Mesenchymal stem cell (in vitro differentiated cells and primary cell): ENCODE measurements at regions not wholly inside any gene's neighbourhood (a gene's known extent, or its start where the extent isn't known, plus 50 kb on each side); places are given as distances from the start of the nearest gene placed in this dataset.

Source experiments
- DNase-seq: peaks from one replicate; pipeline ENCODE4 v3.0.0-alpha.2; 2013
- H2AFZ ChIP-seq: one replicate; pipeline ENCODE4 v1.6.1; 2013; ENCODE audit warnings: low read depth, mild to moderate bottlenecking, control low read depth, inconsistent platforms, low read length, moderate library complexity
- H2AK5ac ChIP-seq: 2 replicates; pipeline ENCODE4 v1.6.1; 2013; ENCODE audit warnings: low read length, moderate library complexity, mild to moderate bottlenecking, inconsistent platforms; ENCODE audit not compliant: severe bottlenecking
- H2BK120ac ChIP-seq: one replicate; pipeline ENCODE4 v1.6.1; 2013; ENCODE audit warnings: low read depth, mild to moderate bottlenecking, inconsistent platforms, low read length, moderate library complexity
- H2BK12ac ChIP-seq, 2 experiments: one replicate each; pipeline ENCODE4 v1.6.1; 2013; ENCODE audit warnings: inconsistent platforms in 2 of 2, low read length in 2 of 2, mild to moderate bottlenecking in 2 of 2, moderate library complexity in 2 of 2, control low read depth in 1 of 2
- H2BK15ac ChIP-seq: one replicate; pipeline ENCODE4 v1.6.1; 2013; ENCODE audit warnings: mild to moderate bottlenecking, low read depth, inconsistent platforms; ENCODE audit not compliant: poor library complexity, severe bottlenecking
- H2BK5ac ChIP-seq: 2 replicates; pipeline ENCODE4 v1.6.1; 2013; ENCODE audit warnings: low read depth, mild to moderate bottlenecking, low read length, control low read depth, inconsistent platforms; ENCODE audit not compliant: poor library complexity, severe bottlenecking
- H3K14ac ChIP-seq, 2 experiments: one replicate each; pipeline ENCODE4 v1.6.1; 2013; ENCODE audit warnings: inconsistent platforms in 2 of 2, low read length in 2 of 2, control low read depth in 1 of 2, mild to moderate bottlenecking in 1 of 2, moderate library complexity in 1 of 2
- H3K18ac ChIP-seq, 2 experiments: one replicate each; pipeline ENCODE4 v1.6.1; 2013; ENCODE audit warnings: inconsistent platforms in 2 of 2, low read length in 2 of 2, control low read depth in 1 of 2, low read depth in 1 of 2, mild to moderate bottlenecking in 1 of 2
- H3K23ac ChIP-seq, 2 experiments: one replicate each; pipeline ENCODE4 v1.6.1; 2013; ENCODE audit warnings: inconsistent platforms in 2 of 2, low read length in 2 of 2, mild to moderate bottlenecking in 2 of 2, moderate library complexity in 2 of 2, control low read depth in 1 of 2
- H3K27ac ChIP-seq: 2 replicates; pipeline ENCODE4 v1.5.1; 2013; ENCODE audit warnings: mild to moderate bottlenecking, moderate library complexity, low read length, control low read depth, inconsistent platforms; ENCODE audit not compliant: poor library complexity, severe bottlenecking
- H3K27me3 ChIP-seq, 2 experiments: 2 replicates each; pipeline versions ENCODE4 v1.6.1 to v1.7.0; 2013; ENCODE audit warnings: low read length in 2 of 2, mild to moderate bottlenecking in 2 of 2, moderate library complexity in 2 of 2, control low read depth in 1 of 2, inconsistent platforms in 1 of 2; ENCODE audit not compliant: control insufficient read depth in 1 of 2, insufficient read depth in 1 of 2
- H3K36me3 ChIP-seq, 2 experiments: 2 replicates each; pipeline versions ENCODE4 v1.6.1 to v1.7.0; 2013; ENCODE audit warnings: low read length in 2 of 2, control low read depth in 1 of 2, inconsistent platforms in 1 of 2, low read depth in 1 of 2, mild to moderate bottlenecking in 1 of 2; ENCODE audit not compliant: insufficient read depth in 2 of 2, control insufficient read depth in 1 of 2
- H3K4ac ChIP-seq, 2 experiments: one replicate each; pipeline ENCODE4 v1.6.1; 2013; ENCODE audit warnings: inconsistent platforms in 2 of 2, low read length in 2 of 2, mild to moderate bottlenecking in 2 of 2, moderate library complexity in 2 of 2, control low read depth in 1 of 2, low read depth in 1 of 2
- H3K4me1 ChIP-seq: 2 replicates; pipeline ENCODE4 v1.6.1; 2013; ENCODE audit warnings: low read depth, low read length, control low read depth; ENCODE audit not compliant: control insufficient read depth, insufficient read depth
- H3K4me2 ChIP-seq: 2 replicates; pipeline ENCODE4 v1.6.1; 2013; ENCODE audit warnings: low read length, mild to moderate bottlenecking, inconsistent platforms; ENCODE audit not compliant: poor library complexity, severe bottlenecking
- H3K4me3 ChIP-seq, 2 experiments: 2 replicates each; pipeline versions ENCODE4 v1.5.1 to v1.7.0; 2013; ENCODE audit warnings: low read length in 2 of 2, mild to moderate bottlenecking in 2 of 2, control low read depth in 1 of 2, low read depth in 1 of 2; ENCODE audit not compliant: insufficient read depth in 1 of 2
- H3K79me1 ChIP-seq: replicated peaks from 2 replicates; pipeline ENCODE4 v1.6.1; 2013; ENCODE audit warnings: mild to moderate bottlenecking, control low read depth, low read length, inconsistent platforms; ENCODE audit not compliant: poor library complexity, severe bottlenecking
- H3K9ac ChIP-seq: 2 replicates; pipeline ENCODE4 v1.7.0; 2013; ENCODE audit warnings: mild to moderate bottlenecking, low read length, moderate library complexity
- H3K9me3 ChIP-seq: 2 replicates; pipeline ENCODE4 v1.7.0; 2013; ENCODE audit warnings: mild to moderate bottlenecking, low read length; ENCODE audit not compliant: control insufficient read depth
- H4K8ac ChIP-seq: one replicate; pipeline ENCODE4 v1.6.1; 2013; ENCODE audit warnings: inconsistent platforms, mild to moderate bottlenecking, low read length, moderate library complexity
- H4K91ac ChIP-seq: one replicate; pipeline ENCODE4 v1.6.1; 2013; ENCODE audit warnings: mild to moderate bottlenecking, low read length, inconsistent platforms
- WGBS: methylation state at CpG from one replicate; pipeline ENCODE4 v1.1.7; 2013; ENCODE audit warnings: mixed read lengths; 5-methylcytosine and 5-hydroxymethylcytosine counted together

DNA sequence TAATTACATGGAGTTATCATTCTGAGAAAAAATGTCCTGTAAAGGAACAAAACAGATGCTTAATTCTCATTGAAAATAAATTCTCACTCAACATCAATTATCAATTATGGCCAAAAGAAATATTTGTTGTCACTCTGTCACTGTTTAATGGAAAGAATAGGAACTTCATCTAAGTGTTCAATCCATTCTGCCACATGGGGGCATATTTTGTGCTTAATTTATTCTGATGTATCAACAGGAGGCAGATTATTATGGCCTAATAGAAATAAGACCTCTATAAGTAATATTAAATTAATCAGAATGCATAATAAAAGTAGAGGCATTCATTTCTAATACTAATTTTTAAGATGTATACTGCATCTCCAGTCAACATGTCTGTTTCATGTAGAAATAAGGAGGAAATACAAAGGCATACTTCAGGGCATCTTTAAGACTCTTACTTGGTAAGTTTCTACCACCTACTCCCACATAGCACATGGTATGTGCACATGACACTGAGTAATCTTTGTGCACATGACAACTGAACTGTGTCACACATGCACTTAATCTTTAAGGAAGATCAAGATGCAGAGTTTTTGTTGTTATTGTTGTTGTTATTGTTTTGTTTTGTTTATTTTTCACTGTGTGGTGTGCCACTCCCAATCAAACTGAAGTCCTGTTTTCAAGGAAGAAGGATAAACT, 420.4 kb upstream of the SEMA3A start:
- no peaks in the 10 kb centered on the region for H3K9me3 ChIP-seq
- H3K23ac ChIP-seq: no peak overlapping the region
- no peak overlapping the region for H2AFZ ChIP-seq
- no peak overlapping the region for H3K9ac ChIP-seq
- H2BK15ac ChIP-seq: no peak overlapping the region
- H3K4me2 ChIP-seq: no peak overlapping the region
- no peak overlapping the region for H4K8ac ChIP-seq
- H2BK12ac ChIP-seq: no peak overlapping the region
- no peak overlapping the region for H3K4ac ChIP-seq
- no peak overlapping the region for H3K4me3 ChIP-seq
- no peak overlapping the region for H3K27ac ChIP-seq
- H2AK5ac ChIP-seq: no peak overlapping the region
- no peak overlapping the region for H3K14ac ChIP-seq
- H2BK5ac ChIP-seq: no peak overlapping the region
- H4K91ac ChIP-seq: no peak overlapping the region
- no peaks in the 10 kb centered on the region for H3K4me1 ChIP-seq
- DNase-seq: no peak
- no peak overlapping the region for H3K18ac ChIP-seq
- no peaks in the 10 kb centered on the region for H3K36me3 ChIP-seq
- H3K79me1 ChIP-seq: no peaks in the 10 kb centered on the region
- H2BK120ac ChIP-seq: no peak overlapping the region
- H3K27me3 ChIP-seq: no peaks in the 10 kb centered on the region

DNA sequence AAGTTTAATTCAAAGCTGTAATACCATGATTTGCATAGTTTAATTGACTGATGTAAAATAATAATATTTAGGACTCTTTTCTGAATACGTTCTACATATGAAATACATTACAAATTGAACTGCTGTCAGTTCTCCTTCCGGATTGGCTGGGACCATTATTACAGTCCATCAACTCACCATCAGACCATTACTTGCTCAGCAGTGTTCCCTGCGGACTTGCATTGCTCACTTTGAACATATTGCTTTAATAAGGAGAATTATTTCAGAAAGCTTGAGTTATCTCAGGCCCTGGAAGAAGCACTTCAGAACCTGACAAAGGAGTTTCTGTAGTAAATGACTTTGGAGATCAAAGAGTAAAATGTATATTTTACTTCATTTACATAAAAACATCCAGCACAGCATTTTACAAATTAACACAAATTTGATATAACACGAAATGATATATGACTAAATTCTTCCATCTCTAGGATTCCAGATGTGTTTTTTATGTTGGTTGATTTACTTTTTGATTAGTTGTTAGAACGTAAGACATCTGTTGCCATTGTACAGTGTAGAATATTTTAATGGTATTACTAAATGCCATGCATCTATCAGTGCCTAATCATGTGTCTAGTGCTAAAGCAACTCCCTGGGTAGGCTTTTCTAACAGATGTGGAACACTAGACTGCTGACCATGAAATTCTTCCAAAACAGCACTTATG, 418.5 kb upstream of the SEMA3A start:
- no peak overlapping the region for H2BK12ac ChIP-seq
- WGBS: 100% methylated on average over 2 of the region's 5 CpGs
- no peaks in the 10 kb centered on the region for H3K4me1 ChIP-seq
- no peak for DNase-seq
- H3K23ac ChIP-seq: no peak overlapping the region
- H3K9ac ChIP-seq: peak overlapping the region; percentile 66
- H2BK120ac ChIP-seq: no peak overlapping the region
- H4K8ac ChIP-seq: no peak overlapping the region
- H2BK5ac ChIP-seq: no peak overlapping the region
- no peak overlapping the region for H2BK15ac ChIP-seq
- H2AK5ac ChIP-seq: no peak overlapping the region
- H3K18ac ChIP-seq: no peak overlapping the region
- H3K36me3 ChIP-seq: no peaks in the 10 kb centered on the region
- no peaks in the 10 kb centered on the region for H3K27me3 ChIP-seq
- no peak overlapping the region for H3K4me2 ChIP-seq
- H3K14ac ChIP-seq: no peak overlapping the region
- no peak overlapping the region for H4K91ac ChIP-seq
- no peak overlapping the region for H3K4me3 ChIP-seq
- no peaks in the 10 kb centered on the region for H3K79me1 ChIP-seq
- no peak overlapping the region for H3K4ac ChIP-seq
- no peaks in the 10 kb centered on the region for H3K9me3 ChIP-seq
- H3K27ac ChIP-seq: no peak overlapping the region
- no peak overlapping the region for H2AFZ ChIP-seq

DNA sequence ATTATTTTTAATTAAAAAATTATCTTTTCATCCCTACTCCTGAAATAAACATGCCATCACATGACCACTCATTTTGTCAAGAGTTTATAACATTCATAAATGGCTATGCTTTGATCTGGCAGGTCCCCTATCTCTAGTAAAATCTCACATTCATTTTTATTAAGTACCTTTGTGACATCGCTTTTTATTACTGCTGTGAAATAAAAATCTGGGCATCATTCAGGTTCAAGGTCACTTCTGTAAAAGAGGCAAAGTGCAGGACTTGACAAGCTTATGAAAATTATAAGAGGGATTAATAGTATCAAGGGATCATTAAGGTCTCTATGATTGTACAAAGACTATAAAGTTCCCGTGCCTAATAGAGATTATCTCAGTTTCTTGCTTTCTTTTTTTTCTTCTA, 416.8 kb upstream of the SEMA3A start:
- Histone ChIP-seq H2BK5ac (no peak overlapping the region), H3K36me3 (no peaks in the 10 kb centered on the region), H3K18ac (no peak overlapping the region), H3K23ac (no peak overlapping the region), H3K4me2 (no peak overlapping the region), H4K91ac (no peak overlapping the region), H3K9ac (no peak overlapping the region), H3K27ac (no peak overlapping the region), H3K14ac (no peak overlapping the region), H2BK12ac (no peak overlapping the region), H2BK120ac (no peak overlapping the region), H2BK15ac (no peak overlapping the region), H3K9me3 (no peaks in the 10 kb centered on the region), H3K27me3 (no peaks in the 10 kb centered on the region), H3K4ac (no peak overlapping the region), H3K4me3 (no peak overlapping the region), H3K79me1 (no peaks in the 10 kb centered on the region), H2AFZ (no peak overlapping the region), H4K8ac (no peak overlapping the region), H3K4me1 (no peaks in the 10 kb centered on the region), H2AK5ac (no peak overlapping the region)
- no peak for DNase-seq
- WGBS: 100% methylated on average over 1 of the region's 2 CpGs

DNA sequence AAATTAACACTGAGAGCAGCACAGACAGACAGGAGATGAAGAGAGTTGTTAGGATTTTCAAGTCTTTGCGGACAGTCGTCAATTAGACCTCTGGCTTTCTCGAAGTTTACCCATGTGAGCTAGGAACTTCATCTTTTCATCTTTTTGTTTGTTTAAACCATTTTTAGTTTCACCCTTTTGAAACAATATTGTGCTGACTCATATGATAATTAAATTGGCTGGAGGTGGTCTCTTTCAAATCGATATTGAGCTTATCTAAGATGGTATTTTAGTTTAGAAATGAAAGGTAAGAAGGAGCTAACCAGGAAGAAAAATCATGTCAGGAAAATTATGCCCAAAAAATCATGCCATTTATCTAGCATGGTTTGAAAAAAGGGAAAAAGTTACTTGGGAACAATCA, 415.8 kb upstream of the SEMA3A start:
- Histone ChIP-seq H2AFZ (no peak overlapping the region), H3K9ac (no peak overlapping the region), H4K91ac (no peak overlapping the region), H3K27me3 (no peaks in the 10 kb centered on the region), H2BK5ac (no peak overlapping the region), H3K18ac (no peak overlapping the region), H3K27ac (no peak overlapping the region), H3K79me1 (no peaks in the 10 kb centered on the region), H3K4me3 (no peak overlapping the region), H2BK120ac (no peak overlapping the region), H3K4me2 (no peak overlapping the region), H2BK15ac (no peak overlapping the region), H3K4me1 (no peaks in the 10 kb centered on the region), H3K9me3 (no peaks in the 10 kb centered on the region), H3K36me3 (no peaks in the 10 kb centered on the region), H2BK12ac (no peak overlapping the region), H4K8ac (no peak overlapping the region), H2AK5ac (no peak overlapping the region), H3K4ac (no peak overlapping the region), H3K14ac (no peak overlapping the region), H3K23ac (no peak overlapping the region)
- WGBS: 89% methylated on average over 3 of the region's 4 CpGs
- no peak for DNase-seq
